ENCODE measurements at regions not wholly inside any gene's neighbourhood (a gene's known extent, or its start where the extent isn't known, plus 50 kb on each side); places are given as distances from the start of the nearest gene placed in this dataset.
A peak's percentile ranks its signal among the peaks of the same experiment; 100 is the strongest.

DNA sequence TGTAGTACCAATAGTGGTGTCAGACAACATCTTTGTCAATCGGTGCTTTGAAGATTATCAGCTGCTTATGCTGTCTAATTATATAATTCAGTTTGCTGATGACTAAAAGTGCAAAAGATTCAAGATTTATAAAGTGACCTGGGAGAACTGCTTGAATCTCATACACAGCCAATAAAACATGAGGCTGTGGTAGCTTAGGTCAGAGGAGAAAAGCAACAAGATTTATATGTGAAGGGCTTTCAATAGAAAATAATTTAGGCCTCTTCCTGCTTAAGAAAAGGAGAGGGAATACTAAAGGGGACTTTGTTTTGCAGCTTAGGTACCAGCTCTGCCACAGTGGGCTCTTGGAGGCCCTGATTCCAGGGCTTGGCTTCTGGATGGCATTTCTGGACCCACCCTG lies 111.0 kb upstream of the MAD2L1 start:
- Histone ChIP-seq H2BK15ac (ENCODE audit: low read length) (no peak overlapping the region), H3K9ac (ENCODE audit: low read depth, low read length, poor library complexity) (no peak overlapping the region), H3K27me3 (ENCODE audit: control insufficient read depth in 3 of 3, insufficient read depth in 3 of 3, low read depth in 1 of 3, low read length in 3 of 3) (no peaks in the 10 kb centered on the region), H2BK120ac (ENCODE audit: low read depth, low read length) (no peak overlapping the region), H4K91ac (ENCODE audit: low read depth, low read length, poor library complexity) (no peak overlapping the region), H2BK12ac (ENCODE audit: low read length) (no peak overlapping the region), H3K23ac (ENCODE audit: low read depth, low read length, poor library complexity) (no peak overlapping the region), H3K27ac (replicated peaks; ENCODE audit: low read length) (no peak overlapping the region), H3K4ac (ENCODE audit: low read length) (no peak overlapping the region), H2BK5ac (ENCODE audit: low read length) (no peak overlapping the region), H3K79me1 (ENCODE audit: low read depth, low read length) (no peaks in the 10 kb centered on the region), H3K36me3 (replicated peaks in 1 of 2; ENCODE audit: control insufficient read depth in 2 of 2, insufficient read depth in 2 of 2, low read length in 2 of 2) (no peaks in the 10 kb centered on the region), H3K9me3 (replicated peaks in 1 of 2; ENCODE audit: control insufficient read depth in 2 of 2, insufficient read depth in 1 of 2, low read depth in 1 of 2, low read length in 2 of 2) (no peaks in the 10 kb centered on the region), H3K4me1 (ENCODE audit: control insufficient read depth in 2 of 2, insufficient read depth in 1 of 2, low read depth in 1 of 2, low read length in 2 of 2) (no peaks in the 10 kb centered on the region), H2AFZ (ENCODE audit: low read length) (peak overlapping the region; percentile 0), H2AK5ac (ENCODE audit: low read depth, low read length) (no peak overlapping the region), H3K18ac (ENCODE audit: low read length) (peak overlapping the region; percentile 16), H3K14ac (ENCODE audit: low read length) (no peak overlapping the region), H3K4me2 (ENCODE audit: insufficient read depth, low read length, poor library complexity, severe bottlenecking) (no peak overlapping the region), H4K8ac (ENCODE audit: low read depth, low read length) (no peak overlapping the region), H3K4me3 (ENCODE audit: low read length in 2 of 2) (no peak overlapping the region)
- DNase-seq (ENCODE audit: low spot score) = no peak
- WGBS, 2 donors (ENCODE audit: extremely low coverage in 2 of 2, insufficient read length in 2 of 2, insufficient replicate concordance in 1 of 2) = no CpG with 5 or more reads among the region's 1 CpG

DNA sequence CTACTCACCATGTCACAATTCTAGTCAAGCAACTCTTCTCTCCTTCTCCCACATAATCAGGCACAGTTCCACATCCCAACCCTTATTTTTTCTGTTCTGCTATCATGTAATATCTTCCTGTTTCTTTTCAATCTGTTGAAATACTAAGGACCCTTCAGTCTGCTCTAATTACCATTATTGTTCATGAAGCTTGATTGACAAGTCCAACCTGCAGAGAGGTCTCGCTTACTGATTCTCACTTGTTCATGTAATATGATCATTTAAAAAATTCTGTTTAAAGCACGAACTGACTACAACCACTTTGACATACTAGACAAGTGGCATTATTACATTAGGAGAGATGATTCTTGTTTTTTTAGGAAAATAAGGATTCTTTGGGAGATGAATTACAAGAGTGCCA lies 108.6 kb upstream of the MAD2L1 start:
- Histone ChIP-seq H3K18ac (ENCODE audit: low read length) (no peak overlapping the region), H2BK12ac (ENCODE audit: low read length) (no peak overlapping the region), H2AK5ac (ENCODE audit: low read depth, low read length) (no peak overlapping the region), H3K4ac (ENCODE audit: low read length) (no peak overlapping the region), H3K14ac (ENCODE audit: low read length) (no peak overlapping the region), H3K79me1 (ENCODE audit: low read depth, low read length) (no peaks in the 10 kb centered on the region), H3K27me3 (ENCODE audit: control insufficient read depth in 3 of 3, insufficient read depth in 3 of 3, low read depth in 1 of 3, low read length in 3 of 3) (no peaks in the 10 kb centered on the region), H3K27ac (replicated peaks; ENCODE audit: low read length) (no peak overlapping the region), H2AFZ (ENCODE audit: low read length) (no peak overlapping the region), H2BK120ac (ENCODE audit: low read depth, low read length) (no peak overlapping the region), H3K4me1 (ENCODE audit: control insufficient read depth in 2 of 2, insufficient read depth in 1 of 2, low read depth in 1 of 2, low read length in 2 of 2) (no peaks in the 10 kb centered on the region), H3K4me2 (ENCODE audit: insufficient read depth, low read length, poor library complexity, severe bottlenecking) (no peak overlapping the region), H2BK5ac (ENCODE audit: low read length) (no peak overlapping the region), H4K8ac (ENCODE audit: low read depth, low read length) (no peak overlapping the region), H3K9me3 (replicated peaks in 1 of 2; ENCODE audit: control insufficient read depth in 2 of 2, insufficient read depth in 1 of 2, low read depth in 1 of 2, low read length in 2 of 2) (no peaks in the 10 kb centered on the region), H4K91ac (ENCODE audit: low read depth, low read length, poor library complexity) (no peak overlapping the region), H2BK15ac (ENCODE audit: low read length) (no peak overlapping the region), H3K9ac (ENCODE audit: low read depth, low read length, poor library complexity) (no peak overlapping the region), H3K36me3 (replicated peaks in 1 of 2; ENCODE audit: control insufficient read depth in 2 of 2, insufficient read depth in 2 of 2, low read length in 2 of 2) (no peaks in the 10 kb centered on the region), H3K23ac (ENCODE audit: low read depth, low read length, poor library complexity) (no peak overlapping the region), H3K4me3 (ENCODE audit: low read length in 2 of 2) (no peak overlapping the region)
- DNase-seq (ENCODE audit: low spot score) = no peak
- WGBS, 2 donors (ENCODE audit: extremely low coverage in 2 of 2, insufficient read length in 2 of 2, insufficient replicate concordance in 1 of 2) = no CpG with 5 or more reads among the region's 2 CpGs

DNA sequence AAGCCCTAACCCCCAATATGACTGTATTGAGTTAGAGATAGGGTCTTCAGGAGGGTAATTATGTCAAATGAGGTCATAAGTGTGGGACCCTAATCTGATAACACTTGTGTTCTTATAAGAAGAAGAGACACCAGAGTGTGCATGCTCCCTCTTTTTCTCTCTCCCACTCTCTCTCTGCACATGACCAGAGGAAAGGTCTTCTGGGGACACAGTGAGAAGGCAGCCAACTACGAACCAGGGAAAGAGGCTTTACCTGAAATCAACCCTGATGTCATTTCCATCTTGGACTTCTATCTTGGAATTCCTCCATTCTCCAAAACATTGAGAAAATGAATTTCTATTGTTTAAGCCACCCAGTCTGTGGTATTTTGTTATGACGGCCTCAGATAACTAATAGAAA lies 97.2 kb upstream of the MAD2L1 start:
- Histone ChIP-seq H3K27ac (replicated peaks; ENCODE audit: low read length) (no peak overlapping the region), H3K23ac (ENCODE audit: low read depth, low read length, poor library complexity) (no peak overlapping the region), H2AK5ac (ENCODE audit: low read depth, low read length) (no peak overlapping the region), H4K8ac (ENCODE audit: low read depth, low read length) (no peak overlapping the region), H3K36me3 (replicated peaks in 1 of 2; ENCODE audit: control insufficient read depth in 2 of 2, insufficient read depth in 2 of 2, low read length in 2 of 2) (no peaks in the 10 kb centered on the region), H4K91ac (ENCODE audit: low read depth, low read length, poor library complexity) (no peak overlapping the region), H2AFZ (ENCODE audit: low read length) (no peak overlapping the region), H3K4me1 (ENCODE audit: control insufficient read depth in 2 of 2, insufficient read depth in 1 of 2, low read depth in 1 of 2, low read length in 2 of 2) (peaks cover 0 to 7% of the 10 kb centered on the region in 2 donors), H3K79me1 (ENCODE audit: low read depth, low read length) (no peaks in the 10 kb centered on the region), H2BK12ac (ENCODE audit: low read length) (no peak overlapping the region), H3K4ac (ENCODE audit: low read length) (no peak overlapping the region), H3K18ac (ENCODE audit: low read length) (no peak overlapping the region), H2BK5ac (ENCODE audit: low read length) (no peak overlapping the region), H2BK15ac (ENCODE audit: low read length) (no peak overlapping the region), H3K27me3 (ENCODE audit: control insufficient read depth in 3 of 3, insufficient read depth in 3 of 3, low read depth in 1 of 3, low read length in 3 of 3) (no peaks in the 10 kb centered on the region), H3K9me3 (replicated peaks in 1 of 2; ENCODE audit: control insufficient read depth in 2 of 2, insufficient read depth in 1 of 2, low read depth in 1 of 2, low read length in 2 of 2) (no peaks in the 10 kb centered on the region), H3K4me2 (ENCODE audit: insufficient read depth, low read length, poor library complexity, severe bottlenecking) (no peak overlapping the region), H3K14ac (ENCODE audit: low read length) (no peak overlapping the region), H3K9ac (ENCODE audit: low read depth, low read length, poor library complexity) (no peak overlapping the region), H2BK120ac (ENCODE audit: low read depth, low read length) (no peak overlapping the region), H3K4me3 (ENCODE audit: low read length in 2 of 2) (no peak overlapping the region)
- no CpG with 5 or more reads among the region's 2 CpGs for WGBS, 2 donors (ENCODE audit: extremely low coverage in 2 of 2, insufficient read length in 2 of 2, insufficient replicate concordance in 1 of 2)
- DNase-seq (ENCODE audit: low spot score) = no peak

DNA sequence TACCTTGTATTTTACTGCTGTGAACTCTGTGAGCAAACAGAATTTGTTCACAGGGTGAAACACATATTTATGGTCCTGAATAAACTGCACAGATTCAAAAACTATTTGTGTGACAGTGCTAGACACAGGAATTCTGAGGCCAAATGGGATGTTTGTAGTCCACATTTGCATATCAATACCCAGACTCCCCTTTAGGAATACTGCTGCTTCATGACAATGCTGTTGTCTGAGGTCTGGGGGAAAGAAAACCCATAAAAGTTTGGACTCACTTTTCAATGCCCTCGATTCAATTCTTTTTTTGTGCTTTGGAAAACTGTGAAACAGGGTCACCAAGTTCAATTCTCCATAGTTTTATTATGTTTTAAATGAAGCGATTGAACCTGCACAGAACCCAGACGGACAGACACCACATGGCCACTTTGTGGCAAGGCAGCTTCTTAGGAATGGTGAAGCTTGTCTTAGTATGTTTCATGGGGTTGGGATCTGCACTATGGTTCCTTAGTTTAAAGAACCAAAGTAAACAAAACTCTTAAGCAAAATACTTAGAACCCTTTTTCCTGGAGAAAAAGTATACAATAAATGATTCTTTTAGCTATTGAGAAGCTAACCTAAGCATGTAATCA lies 92.3 kb upstream of the MAD2L1 start:
- WGBS, 2 donors (ENCODE audit: extremely low coverage in 2 of 2, insufficient read length in 2 of 2, insufficient replicate concordance in 1 of 2) = no CpG with 5 or more reads among the region's 3 CpGs

More for the DNA sequence above, 92.3 kb upstream of the MAD2L1 start:
- DNase-seq (ENCODE audit: low spot score) = no peak
- no peak overlapping the region for H4K91ac ChIP-seq (ENCODE audit: low read depth, low read length, poor library complexity)
- no peak overlapping the region for H3K23ac ChIP-seq (ENCODE audit: low read depth, low read length, poor library complexity)
- H3K4me1 ChIP-seq (ENCODE audit: control insufficient read depth in 2 of 2, insufficient read depth in 1 of 2, low read depth in 1 of 2, low read length in 2 of 2) = peaks cover 0 to 14% of the 10 kb centered on the region in 2 donors
- H2AFZ ChIP-seq (ENCODE audit: low read length) = peak overlapping the region; percentile 16
- no peak overlapping the region for H4K8ac ChIP-seq (ENCODE audit: low read depth, low read length)
- no peaks in the 10 kb centered on the region for H3K36me3 ChIP-seq (replicated peaks in 1 of 2; ENCODE audit: control insufficient read depth in 2 of 2, insufficient read depth in 2 of 2, low read length in 2 of 2)
- H3K27ac ChIP-seq (replicated peaks; ENCODE audit: low read length) = no peak overlapping the region
- no peaks in the 10 kb centered on the region for H3K79me1 ChIP-seq (ENCODE audit: low read depth, low read length)
- H3K4me2 ChIP-seq (ENCODE audit: insufficient read depth, low read length, poor library complexity, severe bottlenecking) = no peak overlapping the region
- no peak overlapping the region for H2BK12ac ChIP-seq (ENCODE audit: low read length)
- H2BK5ac ChIP-seq (ENCODE audit: low read length) = no peak overlapping the region
- H3K9me3 ChIP-seq (replicated peaks in 1 of 2; ENCODE audit: control insufficient read depth in 2 of 2, insufficient read depth in 1 of 2, low read depth in 1 of 2, low read length in 2 of 2) = no peaks in the 10 kb centered on the region
- H3K18ac ChIP-seq (ENCODE audit: low read length) = no peak overlapping the region
- H3K9ac ChIP-seq (ENCODE audit: low read depth, low read length, poor library complexity) = no peak overlapping the region
- H2BK120ac ChIP-seq (ENCODE audit: low read depth, low read length) = no peak overlapping the region
- no peaks in the 10 kb centered on the region for H3K27me3 ChIP-seq (ENCODE audit: control insufficient read depth in 3 of 3, insufficient read depth in 3 of 3, low read depth in 1 of 3, low read length in 3 of 3)
- no peak overlapping the region for H2BK15ac ChIP-seq (ENCODE audit: low read length)
- no peak overlapping the region for H3K14ac ChIP-seq (ENCODE audit: low read length)
- H3K4ac ChIP-seq (ENCODE audit: low read length) = no peak overlapping the region
- H2AK5ac ChIP-seq (ENCODE audit: low read depth, low read length) = no peak overlapping the region
- H3K4me3 ChIP-seq (ENCODE audit: low read length in 2 of 2) = no peak overlapping the region
